ENCODE measurements at regions not wholly inside any gene's neighbourhood (a gene's known extent, or its start where the extent isn't known, plus 50 kb on each side); places are given as distances from the start of the nearest gene placed in this dataset.

GRCh38 chr14:97850886-97851285, 1053.7 kb downstream of the VRK1 start:
- TF ChIP-seq CTCF (conservative IDR thresholded peaks at IDR 0.05; ENCODE audit: low read depth, low read length): no peak
- no peak for TF ChIP-seq RFX5 (IDR thresholded peaks at IDR 0.05; ENCODE audit: low read depth, low read length)
- TF ChIP-seq POLR2A (IDR thresholded peaks at IDR 0.05; ENCODE audit: low read depth, low read length): no peak
- TF ChIP-seq ELK1 (IDR thresholded peaks at IDR 0.05; ENCODE audit: borderline replicate concordance, low read depth, low read length): no peak
- no peak for TF ChIP-seq CHD1 (IDR thresholded peaks at IDR 0.05; ENCODE audit: low read depth, low read length)

All from IMR-90 (cell line).